ENCODE measurements at regions not wholly inside any gene's neighbourhood (a gene's known extent, or its start where the extent isn't known, plus 50 kb on each side); places are given as distances from the start of the nearest gene placed in this dataset.
"Not testable (repeated sequence)": the region's sequence is repeated elsewhere in the genome, so short reads cannot be mapped to it uniquely, and the experiment has no call there.

GRCh38 chr15:38818157-38818790 is 253.7 kb upstream of the RASGRP1 start:
- peak; percentile 5 for DNase-seq

DNA sequence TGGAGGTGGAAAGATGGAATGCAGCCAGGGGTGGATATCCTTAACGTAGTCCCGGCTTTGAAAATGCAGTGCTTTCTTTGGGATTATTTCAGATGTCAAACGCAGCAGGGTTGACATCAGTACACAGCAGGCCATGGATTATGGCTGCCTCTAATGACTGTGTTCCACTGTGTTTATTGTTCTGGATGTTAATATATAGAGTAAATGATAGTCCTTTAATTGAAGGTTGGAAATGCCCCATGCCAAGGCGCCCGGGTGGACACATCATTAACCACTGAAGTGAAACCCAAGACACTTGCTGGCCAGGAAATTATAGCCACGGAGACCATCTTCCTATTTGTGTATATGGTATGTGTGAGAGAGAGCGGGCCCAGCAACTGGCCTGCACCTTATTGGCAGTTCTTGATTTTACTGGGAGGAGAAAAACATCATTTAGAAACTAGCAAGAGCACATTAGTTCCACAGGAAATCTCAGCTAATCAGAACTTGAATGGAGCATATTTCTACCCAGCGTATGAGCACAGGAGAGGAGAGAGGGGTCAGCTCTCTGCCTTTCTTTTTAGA is 254.9 kb upstream of the RASGRP1 start:
- no peak for DNase-seq

- no peak for DNase-seq
Measured at GRCh38 chr15:38823263-38823662, 258.6 kb upstream of the RASGRP1 start.

DNA sequence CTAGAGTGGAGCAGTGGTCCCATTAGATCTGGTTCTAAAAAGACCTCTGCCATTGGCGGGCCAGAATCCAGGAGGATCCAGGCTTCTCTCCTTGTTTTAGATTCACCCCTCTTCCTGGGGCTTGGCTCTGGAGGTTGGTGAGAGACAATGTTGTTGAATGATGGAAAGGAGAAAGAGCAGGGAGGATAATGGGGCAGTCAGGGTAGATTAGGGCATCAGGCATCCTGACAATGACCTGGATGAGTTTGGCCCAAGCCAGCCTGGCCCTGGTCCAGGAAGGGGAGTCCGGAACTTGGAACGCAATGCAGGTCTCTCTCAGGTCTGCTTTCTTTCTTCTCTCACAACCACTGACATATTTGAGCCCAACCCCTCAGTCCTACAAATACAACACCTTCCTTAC is 260.1 kb upstream of the RASGRP1 start:
- no peak for DNase-seq

GRCh38 chr15:38826880-38827279 is 262.3 kb upstream of the RASGRP1 start:
- no peak for DNase-seq

DNA sequence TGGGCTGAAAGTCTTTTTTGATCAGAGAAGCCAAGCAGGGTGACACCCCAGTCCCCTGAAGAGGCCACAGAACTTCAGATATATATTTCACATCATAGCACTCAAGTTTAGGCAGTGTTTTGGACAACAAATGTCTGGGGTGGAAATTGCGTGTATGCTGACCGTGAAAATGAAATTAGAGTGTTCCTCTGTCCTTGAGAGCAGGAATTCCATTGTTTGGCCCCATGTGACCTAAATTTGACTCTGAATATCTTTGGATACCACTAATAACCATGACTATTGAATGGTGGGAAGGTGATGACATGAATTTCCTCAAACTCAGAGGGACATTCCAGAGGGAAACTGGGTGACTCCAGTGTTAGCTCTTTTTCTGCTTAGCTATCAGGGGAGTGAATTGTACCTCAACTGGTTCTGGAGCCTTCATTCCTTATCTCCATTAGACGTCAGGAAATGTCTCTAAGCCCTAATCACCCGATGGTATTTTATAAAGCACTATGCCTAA is 263.5 kb upstream of the RASGRP1 start:
- no peak for DNase-seq

GRCh38 chr15:38829086-38829485 is 264.5 kb upstream of the RASGRP1 start:
- no peak for DNase-seq

- no peak for DNase-seq
Measured at GRCh38 chr15:38842226-38842625, 277.6 kb upstream of the RASGRP1 start.

DNA sequence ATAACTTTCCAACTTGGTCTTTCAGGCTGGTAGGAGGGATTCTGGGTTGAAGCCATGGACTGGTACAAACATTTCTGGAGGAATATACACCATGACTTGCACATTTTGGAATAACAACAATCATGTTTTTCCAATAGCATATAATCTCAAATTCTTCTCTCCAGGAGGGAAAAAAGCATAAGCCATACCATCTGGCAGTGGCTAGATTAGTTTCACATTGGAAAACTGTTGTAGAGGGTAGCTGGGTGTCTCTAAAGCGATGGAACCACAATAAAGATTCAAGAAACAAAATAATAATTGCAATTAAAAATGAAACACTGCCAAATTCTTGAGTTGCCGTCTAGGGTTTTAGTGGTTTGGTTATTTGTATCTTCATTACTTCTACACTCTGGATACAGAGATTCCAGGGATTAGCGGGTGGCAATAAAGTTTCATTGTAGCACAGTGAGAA is 278.5 kb upstream of the RASGRP1 start:
- DNase-seq, result no peak

DNA sequence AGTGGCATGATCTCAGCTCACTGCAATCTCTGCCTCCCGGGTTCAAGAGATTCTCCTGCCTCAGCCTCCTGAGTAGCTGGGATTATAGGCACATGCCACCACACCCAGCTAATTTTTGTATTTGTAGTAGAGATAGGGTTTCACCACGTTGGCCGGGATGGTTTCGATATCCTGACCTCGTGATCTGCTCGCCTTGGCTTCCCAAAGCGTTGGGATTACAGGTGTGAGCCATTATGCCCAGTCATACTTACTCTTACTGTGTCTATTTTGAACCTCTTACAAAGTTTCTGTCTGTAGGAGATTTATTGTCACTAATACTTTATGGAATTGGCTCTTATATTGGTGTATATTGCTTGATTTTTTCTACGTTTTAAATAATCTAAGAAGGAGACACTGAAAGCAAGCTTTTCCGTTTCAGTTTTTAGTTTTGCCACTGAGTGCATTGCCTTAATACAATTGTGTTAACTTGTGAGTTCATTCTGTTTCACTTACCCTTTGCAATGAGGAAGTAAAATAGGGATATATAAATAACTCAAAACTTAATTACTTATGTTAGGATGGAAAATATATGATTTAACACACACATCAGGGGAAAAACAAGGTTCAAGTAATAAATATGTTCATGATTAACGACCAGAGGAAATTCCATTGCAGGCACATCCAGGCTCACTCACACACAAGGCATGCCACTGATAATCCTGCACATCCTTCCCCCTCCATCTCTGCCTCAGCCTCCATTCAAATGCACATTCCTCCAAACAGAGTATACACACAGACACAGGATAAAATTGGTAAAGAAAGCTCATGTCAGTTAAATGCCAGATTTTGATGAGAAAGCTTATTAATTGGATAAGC is 279.3 kb upstream of the RASGRP1 start:
- DNase-seq, result no peak

DNA sequence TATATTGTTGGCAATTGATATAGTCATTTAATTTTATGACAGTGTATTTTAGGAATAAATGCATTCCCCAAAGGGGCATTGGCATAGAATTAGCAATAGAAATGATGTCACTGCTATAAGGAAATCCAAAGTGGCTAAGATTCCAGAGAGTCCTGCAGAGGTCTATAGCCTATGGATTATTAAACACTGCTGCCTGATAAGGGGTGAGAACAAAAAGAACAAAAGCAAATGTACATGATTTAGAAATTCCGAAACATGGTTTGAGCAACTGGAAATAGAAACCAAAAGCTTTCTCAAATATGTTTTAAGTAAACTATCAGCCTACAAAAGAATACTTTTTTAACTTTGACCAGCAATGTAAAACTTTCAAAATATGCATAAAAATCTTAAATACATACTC is 280.1 kb upstream of the RASGRP1 start:
- no peak for DNase-seq

GRCh38 chr15:38846346-38846745 is 281.7 kb upstream of the RASGRP1 start:
- no peak for DNase-seq

- no peak for DNase-seq
Measured at GRCh38 chr15:38847666-38848065, 283.1 kb upstream of the RASGRP1 start.

GRCh38 chr15:38849046-38849445 is 284.4 kb upstream of the RASGRP1 start:
- DNase-seq, result no peak

DNA sequence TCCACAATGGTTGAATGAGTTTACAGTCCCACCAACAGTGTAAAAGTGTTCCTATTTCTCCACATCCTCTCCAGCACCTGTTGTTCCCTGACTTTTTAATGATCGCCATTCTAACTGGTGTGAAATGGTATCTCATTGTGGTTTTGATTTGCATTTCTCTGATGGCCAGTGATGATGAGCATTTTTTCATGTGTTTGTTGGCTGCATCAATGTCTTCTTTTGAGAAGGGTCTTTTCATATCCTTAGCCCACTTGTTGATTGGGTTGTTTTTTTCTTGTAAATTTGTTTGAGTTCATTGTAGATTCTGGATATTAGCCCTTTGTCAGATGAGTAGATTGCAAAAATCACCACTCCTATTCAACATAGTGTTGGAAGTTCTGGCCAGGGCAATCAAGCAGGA is 287.6 kb upstream of the RASGRP1 start:
- DNase-seq, result not testable (repeated sequence)

- DNase-seq, result no peak
Measured at GRCh38 chr15:38853608-38854007, 289.0 kb upstream of the RASGRP1 start.

DNA sequence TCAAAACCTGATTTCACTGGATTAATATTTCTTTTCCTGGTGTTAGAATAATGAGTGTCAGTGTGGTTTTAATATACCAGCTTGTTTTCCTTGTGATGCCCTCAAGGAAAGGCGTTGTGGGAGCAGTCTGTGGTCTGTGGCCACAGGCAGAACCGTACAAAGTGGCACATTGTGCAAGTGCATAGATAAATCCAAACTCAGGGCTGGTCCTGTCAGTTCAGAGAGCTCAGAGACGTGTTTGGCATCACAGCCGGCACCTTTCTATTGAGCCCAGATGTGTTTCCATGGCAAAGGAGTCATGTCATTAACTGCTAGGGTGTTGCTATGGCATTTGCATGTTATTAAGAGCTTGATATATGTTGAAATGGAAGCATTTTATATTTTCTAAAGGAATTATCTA is 289.9 kb upstream of the RASGRP1 start:
- DNase-seq, result no peak

- no peak for DNase-seq
Measured at GRCh38 chr15:38857814-38858213, 293.2 kb upstream of the RASGRP1 start.

DNA sequence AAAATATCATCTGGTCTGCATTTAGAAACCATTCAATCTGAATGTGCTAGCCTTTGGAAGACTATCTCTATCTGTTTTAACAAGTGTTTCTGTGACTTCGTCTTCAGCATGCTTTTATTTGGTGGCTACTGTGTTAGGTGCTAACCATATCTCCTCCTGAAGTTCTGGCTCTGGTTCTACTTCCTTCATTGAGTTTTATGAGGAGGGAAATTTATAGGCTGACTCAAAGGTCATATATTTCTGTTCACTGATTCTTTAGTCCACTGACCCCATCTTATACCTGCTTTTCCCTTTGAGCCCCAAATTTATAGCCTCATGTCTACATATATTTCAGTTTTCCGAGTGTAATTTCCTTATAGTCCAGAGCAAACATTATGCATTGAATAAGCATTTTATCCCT is 295.0 kb upstream of the RASGRP1 start:
- DNase-seq, result no peak

DNA sequence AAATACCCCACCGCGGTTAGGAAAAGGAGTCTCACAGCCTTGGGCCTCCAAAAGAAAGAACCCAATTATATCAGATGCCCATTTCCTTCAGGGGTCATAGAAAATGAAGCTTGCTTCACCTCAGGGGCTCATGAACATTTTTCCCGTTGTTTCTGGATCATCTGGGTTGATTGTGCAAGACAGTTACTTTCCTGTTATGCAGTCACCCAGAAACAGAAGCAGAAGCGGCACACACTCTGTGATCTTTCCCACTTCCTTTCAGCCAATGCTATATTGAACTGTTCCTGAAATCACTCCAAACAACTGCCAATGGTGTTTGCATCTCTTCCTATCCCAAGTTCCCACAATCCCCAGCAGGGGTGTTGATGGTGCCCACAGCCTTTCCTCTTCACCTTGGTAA is 295.6 kb upstream of the RASGRP1 start:
- DNase-seq, result no peak

DNA sequence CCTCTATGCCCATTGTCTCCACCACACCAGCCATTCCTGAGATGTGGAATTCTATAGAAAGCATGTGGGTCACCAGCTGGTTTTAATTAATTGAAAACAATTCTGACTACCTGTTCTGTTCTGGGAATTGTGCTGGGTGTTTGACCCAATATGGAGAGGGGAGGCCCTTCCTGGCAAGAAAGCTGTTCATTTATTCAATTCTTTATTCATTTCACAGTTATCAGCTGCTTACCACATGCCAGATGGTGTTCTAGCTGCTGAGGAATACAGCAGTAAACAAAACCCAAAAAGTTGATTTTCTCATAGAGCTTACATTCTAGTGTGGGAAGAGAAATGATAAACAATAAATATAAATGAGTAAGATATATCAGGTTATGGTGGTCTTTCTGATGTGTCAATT is 296.1 kb upstream of the RASGRP1 start:
- DNase-seq, result no peak

GRCh38 chr15:38861108-38861507 is 296.5 kb upstream of the RASGRP1 start:
- no peak for DNase-seq

DNA sequence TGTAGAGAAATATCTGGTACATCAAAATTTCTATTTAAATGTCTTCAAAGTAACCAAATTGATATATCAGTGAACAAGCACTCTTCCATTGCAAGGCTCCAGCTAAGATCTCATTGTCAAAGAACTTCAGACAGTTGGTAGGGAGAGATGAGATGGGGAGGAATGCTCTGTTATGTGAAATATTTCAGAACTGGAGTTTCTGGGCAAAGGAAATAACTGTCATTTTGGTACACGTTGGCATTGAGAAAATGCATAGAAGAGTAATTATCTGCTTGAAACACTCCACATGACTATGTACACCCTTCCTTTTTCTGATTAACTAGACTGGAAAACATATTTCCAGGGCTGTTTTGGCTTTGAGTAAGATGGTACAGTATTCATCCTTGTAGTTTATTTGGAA is 297.5 kb upstream of the RASGRP1 start:
- DNase-seq, result no peak

GRCh38 chr15:38863381-38863780 is 298.8 kb upstream of the RASGRP1 start:
- no peak for DNase-seq
